ENCODE measurements at regions not wholly inside any gene's neighbourhood (a gene's known extent, or its start where the extent isn't known, plus 50 kb on each side); places are given as distances from the start of the nearest gene placed in this dataset.

DNA sequence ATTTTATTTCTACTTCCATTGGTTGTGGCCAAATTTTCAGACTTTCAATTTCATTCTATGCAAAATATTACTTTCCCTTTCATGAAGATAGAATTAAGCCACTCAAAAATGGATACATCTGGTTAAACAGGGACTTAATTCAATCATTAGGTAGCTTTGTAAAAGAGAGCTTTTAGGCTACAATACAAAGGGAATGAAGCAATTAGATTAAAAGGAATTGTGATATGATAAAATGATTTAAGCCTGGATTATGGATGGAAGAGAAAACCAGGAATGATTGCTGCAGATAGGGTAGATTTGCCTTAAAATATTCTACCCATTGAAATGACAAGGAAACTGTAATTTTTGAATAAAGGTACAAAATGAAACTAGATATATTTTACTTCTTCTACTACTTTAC, 134.6 kb upstream of the PDHA2 start:
- Histone ChIP-seq H2BK20ac (ENCODE audit: low read depth, low read length) (no peak overlapping the region), H3K4me1 (ENCODE audit: control insufficient read depth, insufficient read depth, low read length) (no peaks in the 10 kb centered on the region), H3K9me1 (ENCODE audit: insufficient read depth, low read length) (no peaks in the 10 kb centered on the region), H4K5ac (ENCODE audit: low read depth, low read length) (no peak overlapping the region), H3K36me3 (ENCODE audit: control insufficient read depth, insufficient read depth, low read length) (no peaks in the 10 kb centered on the region), H3K27me3 (ENCODE audit: control insufficient read depth, insufficient read depth, low read length) (no peaks in the 10 kb centered on the region), H2BK120ac (ENCODE audit: low read depth, low read length) (no peak overlapping the region), H3K27ac (ENCODE audit: insufficient read depth, low read length) (no peak overlapping the region), H3K9ac (ENCODE audit: low read depth, low read length) (no peak overlapping the region), H2AK5ac (ENCODE audit: low read depth, low read length) (no peak overlapping the region), H2AFZ (replicated peaks; ENCODE audit: low read length, poor library complexity) (no peak overlapping the region), H4K91ac (ENCODE audit: insufficient read depth, low read depth, low read length) (no peak overlapping the region), H2BK15ac (ENCODE audit: low read depth, low read length) (no peak overlapping the region), H3K9me3 (ENCODE audit: control insufficient read depth, insufficient read depth, low read length) (no peaks in the 10 kb centered on the region; the same call in 1 of the 2 replicates), H3K23ac (ENCODE audit: low read depth, low read length) (no peak overlapping the region), H2BK5ac (ENCODE audit: low read depth, low read length, poor library complexity, severe bottlenecking) (no peak overlapping the region), H3K56ac (ENCODE audit: extremely low read depth, insufficient read depth, low read length) (no peak overlapping the region), H3K4ac (ENCODE audit: low read depth, low read length) (no peak overlapping the region), H3K4me2 (ENCODE audit: low read depth, low read length) (no peak overlapping the region), H4K20me1 (ENCODE audit: insufficient read depth, low read length) (no peaks in the 10 kb centered on the region), H2AK9ac (replicated peaks; ENCODE audit: low read depth, low read length, poor library complexity) (no peak overlapping the region), H4K8ac (ENCODE audit: low read depth in 2 of 2, low read length in 2 of 2) (no peak overlapping the region), H3K79me1 (ENCODE audit: low read depth in 1 of 2, low read length in 2 of 2) (no peaks in the 10 kb centered on the region), H3K4me3 (ENCODE audit: insufficient read depth, low read depth, low read length) (no peak overlapping the region), H3K14ac (replicated peaks; ENCODE audit: low read depth, low read length) (no peak overlapping the region), H3K18ac (ENCODE audit: low read depth, low read length) (no peak overlapping the region)
- ChIA-PET POLR2A (ENCODE audit: unreplicated experiment) (no interaction called here), CTCF (no interaction called here)
- intact Hi-C loops (cut with micrococcal nuclease) = no loop called here
- TF ChIP-seq RCOR1 (IDR thresholded peaks at IDR 0.05; ENCODE audit: insufficient replicate concordance, low read length) (no peak), MAZ (IDR thresholded peaks at IDR 0.05; ENCODE audit: borderline replicate concordance, low read depth, low read length) (no peak), RFX5 (IDR thresholded peaks at IDR 0.05; ENCODE audit: low read depth, low read length) (no peak), FOS (IDR thresholded peaks at IDR 0.05; ENCODE audit: low read depth, low read length) (no peak), NFE2L2 (IDR thresholded peaks at IDR 0.05; ENCODE audit: low read depth, low read length) (no peak), MAFK (IDR thresholded peaks at IDR 0.05; ENCODE audit: low read depth, low read length) (no peak)
- DNase-seq = no peak
- no peak for ATAC-seq (ENCODE audit: low read depth)
- dilution Hi-C loops (cut with HindIII; ENCODE audit: low sequenced_read_pairs, unreplicated experiment) = no loop called here
- in situ Hi-C loops (cut with MboI; ENCODE audit: low sequenced_read_pairs) = no loop called here
- BruUV-seq (replicated peaks) = no TSS peak
